KMS-11 (cell line): ENCODE measurements at regions not wholly inside any gene's neighbourhood (a gene's known extent, or its start where the extent isn't known, plus 50 kb on each side); places are given as distances from the start of the nearest gene placed in this dataset.

Experiments used
- H2AFZ ChIP-seq: fragments of 200-600 bp; sonication (generic); 2 replicates; pipeline ENCODE4 v1.6.1; 2016; ENCODE audit warnings: antibody characterized with exemption, mixed run types, low read depth
- H3K27ac ChIP-seq: fragments of 200-600 bp; sonication (generic); 2 replicates; pipeline ENCODE4 v1.6.1; 2016; ENCODE audit warnings: mild to moderate bottlenecking, mixed run types
- H3K27me3 ChIP-seq: fragments of 200-600 bp; sonication (generic); 2 replicates; pipeline ENCODE4 v1.6.1; 2017; ENCODE audit warnings: mild to moderate bottlenecking, low read depth, mixed run types, moderate library complexity; ENCODE audit not compliant: insufficient read depth
- H3K36me3 ChIP-seq: fragments of 200-600 bp; sonication (generic); 2 replicates; pipeline ENCODE4 v1.6.1; 2017; ENCODE audit warnings: mild to moderate bottlenecking, mixed run types; ENCODE audit not compliant: insufficient read depth
- H3K4me1 ChIP-seq: fragments of 200-600 bp; sonication (generic); 2 replicates; pipeline ENCODE4 v1.6.1; 2016; ENCODE audit warnings: mild to moderate bottlenecking, low read depth, mixed run types; ENCODE audit not compliant: poor library complexity, severe bottlenecking
- H3K4me2 ChIP-seq: fragments of 200-600 bp; sonication (generic); 2 replicates; pipeline ENCODE4 v1.7.0; 2016; ENCODE audit warnings: mild to moderate bottlenecking, mixed run types
- H3K4me3 ChIP-seq: fragments of 200-600 bp; sonication (generic); IDR thresholded peaks from 2 replicates; pipeline ENCODE4 v1.6.1; 2017; ENCODE audit warnings: low read depth, low read length, mixed read lengths; ENCODE audit not compliant: insufficient read depth
- H3K79me2 ChIP-seq: fragments of 200-600 bp; sonication (generic); 2 replicates; pipeline ENCODE4 v1.6.1; 2016; ENCODE audit warnings: low read depth, mixed run types; ENCODE audit not compliant: insufficient read depth
- H3K9ac ChIP-seq: fragments of 200-600 bp; sonication (generic); 2 replicates; pipeline ENCODE4 v1.6.1; 2016; ENCODE audit warnings: mild to moderate bottlenecking, mixed run types
- H4K20me1 ChIP-seq: fragments of 200-600 bp; sonication (generic); 2 replicates; pipeline ENCODE4 v1.6.1; 2016; ENCODE audit warnings: mild to moderate bottlenecking, mixed run types; ENCODE audit not compliant: insufficient read depth
- TF ChIP-seq, protein P1 (sequence below): fragments of 200-600 bp; sonication (generic); conservative IDR thresholded peaks from 2 replicates; pipeline ENCODE4 v1.6.1; 2017; ENCODE audit warnings: low read depth, mild to moderate bottlenecking, antibody characterized with exemption, low read length, moderate library complexity, mixed read lengths

DNA sequence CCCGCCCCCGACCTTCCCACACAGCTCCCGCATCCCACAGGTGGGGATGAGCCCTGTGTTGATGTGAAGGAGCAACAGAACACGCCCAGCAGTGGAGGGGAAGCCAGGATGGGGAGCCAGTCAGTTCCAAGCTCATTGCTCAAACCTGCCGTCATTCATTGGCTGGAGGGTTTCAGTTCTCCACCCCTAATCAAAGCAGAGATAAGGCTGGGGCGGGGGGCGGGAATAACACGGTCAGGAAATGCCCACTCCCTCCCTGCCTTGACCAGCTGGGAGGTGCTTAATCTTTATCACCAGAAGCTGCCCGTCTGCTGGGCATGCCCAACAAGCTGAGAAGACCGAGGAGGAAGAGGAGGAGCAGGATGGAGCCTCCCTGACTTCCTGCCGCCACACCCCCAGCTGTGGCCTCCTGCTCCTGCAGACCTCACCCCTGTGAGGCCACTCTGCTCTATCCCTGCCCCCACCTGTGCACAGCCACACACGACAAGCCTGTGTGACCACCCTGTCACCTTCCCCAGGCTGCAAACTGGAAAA is 265.1 kb downstream of the ZEB1 start:
- H2AFZ ChIP-seq: no peak overlapping the region
- H3K4me1 ChIP-seq: no peaks in the 10 kb centered on the region
- H3K79me2 ChIP-seq: no peaks in the 10 kb centered on the region
- no peak overlapping the region for H3K4me3 ChIP-seq
- no peaks in the 10 kb centered on the region for H4K20me1 ChIP-seq
- no peak overlapping the region for H3K4me2 ChIP-seq
- H3K27ac ChIP-seq: no peak overlapping the region
- no peaks in the 10 kb centered on the region for H3K27me3 ChIP-seq
- no peak overlapping the region for H3K9ac ChIP-seq
- no peaks in the 10 kb centered on the region for H3K36me3 ChIP-seq
- TF ChIP-seq, protein P1, sequence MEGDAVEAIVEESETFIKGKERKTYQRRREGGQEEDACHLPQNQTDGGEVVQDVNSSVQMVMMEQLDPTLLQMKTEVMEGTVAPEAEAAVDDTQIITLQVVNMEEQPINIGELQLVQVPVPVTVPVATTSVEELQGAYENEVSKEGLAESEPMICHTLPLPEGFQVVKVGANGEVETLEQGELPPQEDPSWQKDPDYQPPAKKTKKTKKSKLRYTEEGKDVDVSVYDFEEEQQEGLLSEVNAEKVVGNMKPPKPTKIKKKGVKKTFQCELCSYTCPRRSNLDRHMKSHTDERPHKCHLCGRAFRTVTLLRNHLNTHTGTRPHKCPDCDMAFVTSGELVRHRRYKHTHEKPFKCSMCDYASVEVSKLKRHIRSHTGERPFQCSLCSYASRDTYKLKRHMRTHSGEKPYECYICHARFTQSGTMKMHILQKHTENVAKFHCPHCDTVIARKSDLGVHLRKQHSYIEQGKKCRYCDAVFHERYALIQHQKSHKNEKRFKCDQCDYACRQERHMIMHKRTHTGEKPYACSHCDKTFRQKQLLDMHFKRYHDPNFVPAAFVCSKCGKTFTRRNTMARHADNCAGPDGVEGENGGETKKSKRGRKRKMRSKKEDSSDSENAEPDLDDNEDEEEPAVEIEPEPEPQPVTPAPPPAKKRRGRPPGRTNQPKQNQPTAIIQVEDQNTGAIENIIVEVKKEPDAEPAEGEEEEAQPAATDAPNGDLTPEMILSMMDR: no peak

DNA sequence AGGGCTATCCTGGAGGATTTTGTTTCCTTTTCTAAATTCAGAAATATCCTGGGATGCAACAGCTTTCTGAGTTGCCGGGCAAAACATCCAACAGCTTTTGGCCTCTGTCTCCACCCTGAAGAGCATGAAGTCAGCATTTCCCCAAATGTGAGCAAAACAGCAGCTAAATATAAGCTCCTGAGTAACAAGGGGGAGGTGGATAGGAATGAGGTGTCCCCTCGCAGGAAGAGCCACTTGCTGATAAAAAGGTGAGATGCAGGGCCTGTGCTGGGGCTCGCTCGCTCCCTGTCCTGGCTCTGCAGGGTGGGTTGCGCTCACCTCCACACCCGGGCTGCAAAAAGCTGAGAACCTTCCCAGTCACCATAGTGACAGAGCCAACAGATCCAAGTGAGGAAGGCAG is 264.3 kb downstream of the ZEB1 start:
- Histone ChIP-seq H3K36me3 (no peaks in the 10 kb centered on the region), H3K27me3 (no peaks in the 10 kb centered on the region), H3K27ac (no peak overlapping the region), H3K4me1 (no peaks in the 10 kb centered on the region), H3K79me2 (no peaks in the 10 kb centered on the region), H4K20me1 (no peaks in the 10 kb centered on the region), H2AFZ (no peak overlapping the region), H3K4me3 (no peak overlapping the region), H3K9ac (no peak overlapping the region), H3K4me2 (no peak overlapping the region)
- TF ChIP-seq, protein P1: no peak

DNA sequence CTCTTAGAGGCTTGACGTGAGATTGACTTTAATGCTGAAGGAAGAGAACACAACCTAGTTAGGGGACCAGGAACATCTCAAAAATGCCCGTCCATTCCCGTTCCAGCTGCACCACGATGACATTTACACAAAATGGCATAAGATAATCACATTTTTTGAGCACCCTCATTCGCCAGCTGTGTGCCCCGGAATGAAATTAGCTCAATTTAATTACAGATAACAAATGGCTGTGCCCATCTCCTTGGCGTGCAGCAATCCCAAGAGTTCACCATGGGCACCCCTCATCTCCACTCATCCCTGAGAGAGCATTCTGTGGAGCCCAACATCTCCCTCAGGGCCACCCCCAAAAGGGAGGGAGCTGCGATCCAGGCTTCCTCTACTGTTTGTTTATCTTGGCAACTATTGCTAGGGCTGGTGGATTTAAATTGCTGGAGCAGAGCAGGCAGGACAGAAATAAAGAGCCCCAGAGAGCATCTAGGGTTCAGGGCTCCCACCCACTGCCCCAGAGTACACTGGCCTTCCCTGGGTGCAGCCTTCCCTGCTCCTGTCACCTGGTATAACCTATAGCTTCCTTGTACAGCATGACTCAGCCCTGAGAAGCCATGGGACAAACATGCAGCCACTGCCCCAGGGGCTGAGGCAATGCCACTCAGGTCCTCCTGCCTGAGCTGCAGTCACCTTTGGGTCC is 263.5 kb downstream of the ZEB1 start:
- Histone ChIP-seq H2AFZ (no peak overlapping the region), H3K9ac (no peak overlapping the region), H4K20me1 (no peaks in the 10 kb centered on the region), H3K4me2 (no peak overlapping the region), H3K79me2 (no peaks in the 10 kb centered on the region), H3K27ac (no peak overlapping the region), H3K4me1 (no peaks in the 10 kb centered on the region), H3K36me3 (no peaks in the 10 kb centered on the region), H3K4me3 (no peak overlapping the region), H3K27me3 (no peaks in the 10 kb centered on the region)
- TF ChIP-seq, protein P1: no peak

DNA sequence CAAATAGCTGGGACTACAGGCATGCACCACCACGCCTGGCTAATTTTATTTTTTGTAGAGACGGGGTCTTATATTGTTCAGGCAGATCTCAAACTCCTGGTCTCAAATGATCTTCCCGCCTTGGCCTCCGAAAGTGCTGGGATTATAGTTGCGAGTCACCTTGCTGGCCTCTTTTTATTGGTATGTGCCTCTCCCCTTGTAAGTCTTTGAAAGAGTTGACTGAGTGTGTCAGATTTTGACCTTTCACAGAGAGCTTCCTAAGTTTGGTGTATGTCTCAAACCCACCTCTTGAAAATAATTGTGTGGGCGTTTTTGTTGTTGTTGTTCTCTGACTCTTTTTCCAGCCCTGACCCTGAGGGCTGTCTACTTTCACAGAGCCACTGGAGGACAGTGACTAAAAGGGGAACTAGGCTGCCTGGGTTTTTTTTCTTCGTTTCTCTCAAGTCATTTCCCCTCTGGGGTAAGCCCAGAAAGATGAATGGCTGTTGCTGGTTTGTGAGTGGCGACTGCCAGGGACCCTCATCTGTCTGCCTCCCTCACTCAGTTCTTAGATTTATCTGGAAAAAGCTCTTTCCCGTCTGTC is 262.8 kb downstream of the ZEB1 start:
- no peaks in the 10 kb centered on the region for H3K36me3 ChIP-seq
- TF ChIP-seq, protein P1: no peak
- H3K27ac ChIP-seq: no peak overlapping the region
- no peak overlapping the region for H2AFZ ChIP-seq
- no peak overlapping the region for H3K9ac ChIP-seq
- H3K79me2 ChIP-seq: no peaks in the 10 kb centered on the region
- no peaks in the 10 kb centered on the region for H3K4me1 ChIP-seq
- H3K4me2 ChIP-seq: no peak overlapping the region
- no peaks in the 10 kb centered on the region for H4K20me1 ChIP-seq
- H3K4me3 ChIP-seq: no peak overlapping the region
- no peaks in the 10 kb centered on the region for H3K27me3 ChIP-seq
